IPS DF 6.9 (cell line): ENCODE measurements at regions not wholly inside any gene's neighbourhood (a gene's known extent, or its start where the extent isn't known, plus 50 kb on each side); places are given as distances from the start of the nearest gene placed in this dataset.

Experiments used
- DNase-seq: peaks from one replicate; pipeline ENCODE4 v3.0.0-alpha.2; 2013; ENCODE audit warnings: low read depth, low spot score
- H3K27ac ChIP-seq: one replicate; pipeline ENCODE4 v1.5.1; 2013; ENCODE audit warnings: low read length, control low read depth
- H3K27me3 ChIP-seq: 2 replicates; pipeline ENCODE4 v1.6.1; 2013; ENCODE audit warnings: mild to moderate bottlenecking, low read length; ENCODE audit not compliant: control insufficient read depth, insufficient read depth
- H3K36me3 ChIP-seq: 2 replicates; pipeline ENCODE4 v1.6.1; 2013; ENCODE audit warnings: low read length; ENCODE audit not compliant: control insufficient read depth, insufficient read depth
- H3K4me1 ChIP-seq: 2 replicates; pipeline ENCODE4 v1.6.1; 2013; ENCODE audit warnings: low read length; ENCODE audit not compliant: control insufficient read depth, insufficient read depth
- H3K4me3 ChIP-seq: 2 replicates; pipeline ENCODE4 v1.5.1; 2013; ENCODE audit warnings: mild to moderate bottlenecking, low read length
- H3K9me3 ChIP-seq: 2 replicates; pipeline ENCODE4 v1.6.1; 2013; ENCODE audit warnings: low read length, inconsistent platforms; ENCODE audit not compliant: control insufficient read depth, insufficient read depth
- WGBS: extraction: QIAGEN DNeasy Blood & Tissue Kit; methylation state at CpG from one replicate; pipeline ENCODE4 v1.1.7; 2013; ENCODE audit warnings: mixed read lengths, missing lambda C conversion rate; ENCODE audit not compliant: insufficient read length, insufficient coverage; 5-methylcytosine and 5-hydroxymethylcytosine counted together

DNA sequence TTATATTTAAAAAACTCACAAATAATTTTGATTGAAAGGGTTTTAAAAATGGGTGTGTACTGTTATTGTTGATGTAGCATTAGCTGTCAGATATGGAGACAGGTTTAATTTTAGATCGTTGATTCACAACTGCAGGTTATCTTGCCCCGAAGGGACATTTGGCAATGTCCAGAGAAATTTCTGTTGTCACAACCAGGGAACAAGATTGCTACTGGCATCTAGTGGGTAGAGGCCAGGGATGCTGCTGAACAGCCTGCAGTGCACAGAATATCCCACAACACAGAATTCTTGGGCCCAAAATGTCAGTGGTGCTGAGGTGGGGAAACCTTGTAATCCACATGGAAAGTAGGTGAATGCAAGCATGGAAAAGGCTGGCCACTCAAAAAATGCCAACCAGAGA is 114.9 kb downstream of the MAGEB17 start:
- DNase-seq: no peak
- Histone ChIP-seq H3K9me3 (no peaks in the 10 kb centered on the region), H3K4me1 (no peaks in the 10 kb centered on the region), H3K27me3 (no peaks in the 10 kb centered on the region), H3K27ac (no peak overlapping the region), H3K4me3 (no peak overlapping the region), H3K36me3 (no peaks in the 10 kb centered on the region)
- WGBS: no CpG with 5 or more reads among the region's 2 CpGs

DNA sequence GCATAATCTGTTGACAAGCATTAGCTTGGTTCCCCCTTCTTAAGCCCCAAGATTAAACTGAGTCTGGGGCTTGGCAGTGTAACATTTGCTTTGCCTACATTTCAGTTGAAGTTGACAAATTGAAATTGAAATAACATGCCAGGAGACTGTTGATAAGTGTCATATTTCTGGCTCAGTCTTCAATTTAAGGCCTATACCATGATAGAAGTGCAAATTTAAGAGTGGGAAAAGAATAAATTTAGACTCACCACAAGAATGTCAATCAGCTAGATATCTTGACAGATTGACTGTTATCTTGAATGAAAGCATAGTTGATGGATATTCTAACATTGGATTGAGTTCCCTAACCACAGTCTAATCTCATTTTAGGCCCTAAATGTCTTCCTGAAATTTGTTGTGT is 117.6 kb downstream of the MAGEB17 start:
- no peak for DNase-seq
- Histone ChIP-seq H3K36me3 (no peaks in the 10 kb centered on the region), H3K4me3 (no peak overlapping the region), H3K27ac (no peak overlapping the region), H3K4me1 (no peaks in the 10 kb centered on the region), H3K9me3 (no peaks in the 10 kb centered on the region), H3K27me3 (no peaks in the 10 kb centered on the region)

DNA sequence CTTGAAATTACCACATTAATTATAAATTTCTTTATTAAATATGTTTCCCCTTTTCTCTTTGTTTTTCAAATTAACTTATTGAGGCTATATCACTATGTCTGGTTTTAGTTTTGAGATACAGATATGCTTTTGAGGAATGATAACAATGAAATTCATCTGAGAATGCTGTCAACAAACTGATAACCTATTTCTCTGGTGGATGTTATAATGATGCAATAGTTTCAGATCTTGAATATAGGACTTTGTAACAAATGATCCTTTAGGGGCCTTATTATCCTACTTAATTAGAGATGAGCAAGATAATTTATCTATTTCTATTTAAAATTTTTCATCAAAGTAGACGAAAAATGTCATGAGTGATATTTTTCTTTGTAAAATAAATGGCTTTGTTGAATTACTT is 123.7 kb downstream of the MAGEB17 start:
- Histone ChIP-seq H3K4me3 (no peak overlapping the region), H3K27me3 (no peaks in the 10 kb centered on the region), H3K27ac (no peak overlapping the region), H3K36me3 (no peaks in the 10 kb centered on the region), H3K4me1 (no peaks in the 10 kb centered on the region), H3K9me3 (no peaks in the 10 kb centered on the region)
- WGBS: no CpG with 5 or more reads among the region's 1 CpG
- no peak for DNase-seq

DNA sequence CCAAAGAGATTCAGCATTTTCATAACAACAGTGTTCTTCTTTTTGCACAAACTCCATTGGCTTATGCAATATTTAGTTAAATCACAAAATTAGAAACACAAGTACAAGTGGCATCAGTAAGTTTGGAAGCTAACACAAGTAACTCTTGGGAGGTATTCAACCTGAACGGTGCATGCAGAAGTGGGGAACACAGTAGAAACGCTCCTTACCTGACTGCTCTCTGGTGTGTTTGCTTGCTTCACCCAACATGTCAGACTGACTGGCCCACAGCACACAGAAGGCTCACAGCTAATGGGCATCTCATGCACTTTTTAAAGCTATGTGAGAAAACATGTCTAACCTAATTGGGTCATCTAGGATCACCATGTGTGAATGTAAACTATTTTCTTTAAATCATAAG is 133.6 kb downstream of the MAGEB17 start:
- Histone ChIP-seq H3K4me1 (no peaks in the 10 kb centered on the region), H3K27ac (no peak overlapping the region), H3K4me3 (no peak overlapping the region), H3K9me3 (no peaks in the 10 kb centered on the region), H3K27me3 (no peaks in the 10 kb centered on the region), H3K36me3 (no peaks in the 10 kb centered on the region)
- DNase-seq: no peak
- no CpG with 5 or more reads among the region's 2 CpGs for WGBS

DNA sequence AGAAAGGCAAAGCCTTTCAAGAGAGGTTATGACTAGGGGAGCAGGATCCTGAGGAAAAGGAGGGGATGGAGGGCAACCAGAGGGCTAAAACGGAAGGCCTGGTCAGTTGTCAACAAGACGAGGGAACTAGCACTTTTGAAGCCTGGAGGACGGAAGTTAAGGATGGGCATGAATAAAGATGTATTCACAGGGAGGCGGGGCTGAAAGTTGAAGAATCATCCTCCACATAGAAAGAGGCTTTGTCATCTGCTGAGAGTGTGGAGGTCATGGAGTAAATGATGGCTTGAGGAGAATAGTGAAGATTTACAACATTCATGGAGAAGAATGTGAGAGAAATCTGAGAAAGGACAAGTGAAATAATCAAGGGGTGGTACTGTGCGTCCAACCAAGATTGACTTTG is 137.5 kb downstream of the MAGEB17 start:
- no peak overlapping the region for H3K4me3 ChIP-seq
- no peaks in the 10 kb centered on the region for H3K4me1 ChIP-seq
- no peak overlapping the region for H3K27ac ChIP-seq
- H3K36me3 ChIP-seq: no peaks in the 10 kb centered on the region
- no CpG with 5 or more reads among the region's 5 CpGs for WGBS
- DNase-seq: no peak
- no peaks in the 10 kb centered on the region for H3K9me3 ChIP-seq
- no peaks in the 10 kb centered on the region for H3K27me3 ChIP-seq

DNA sequence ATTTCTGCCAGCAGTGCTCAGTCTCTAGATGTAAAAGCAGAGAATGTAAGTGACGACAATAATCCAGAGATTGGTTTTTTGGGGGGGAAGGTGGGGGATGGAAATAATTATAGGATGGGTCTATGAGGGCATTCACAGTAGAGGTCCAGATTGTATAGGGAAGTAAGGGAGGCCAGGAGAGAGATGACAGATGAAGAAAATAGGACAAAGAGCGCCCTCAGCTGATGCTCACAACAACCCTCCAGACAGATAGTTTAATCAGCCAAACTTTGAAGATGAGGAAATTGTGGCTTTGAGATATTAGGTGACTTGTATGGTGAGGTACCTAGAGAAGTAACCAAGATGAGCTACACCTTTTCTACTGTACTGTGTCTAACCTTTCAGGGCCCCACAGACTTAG is 137.9 kb downstream of the MAGEB17 start:
- WGBS: 100% methylated on average over 1 of the region's 2 CpGs
- Histone ChIP-seq H3K9me3 (no peaks in the 10 kb centered on the region), H3K27ac (no peak overlapping the region), H3K27me3 (no peaks in the 10 kb centered on the region), H3K36me3 (no peaks in the 10 kb centered on the region), H3K4me1 (no peaks in the 10 kb centered on the region), H3K4me3 (no peak overlapping the region)
- no peak for DNase-seq

DNA sequence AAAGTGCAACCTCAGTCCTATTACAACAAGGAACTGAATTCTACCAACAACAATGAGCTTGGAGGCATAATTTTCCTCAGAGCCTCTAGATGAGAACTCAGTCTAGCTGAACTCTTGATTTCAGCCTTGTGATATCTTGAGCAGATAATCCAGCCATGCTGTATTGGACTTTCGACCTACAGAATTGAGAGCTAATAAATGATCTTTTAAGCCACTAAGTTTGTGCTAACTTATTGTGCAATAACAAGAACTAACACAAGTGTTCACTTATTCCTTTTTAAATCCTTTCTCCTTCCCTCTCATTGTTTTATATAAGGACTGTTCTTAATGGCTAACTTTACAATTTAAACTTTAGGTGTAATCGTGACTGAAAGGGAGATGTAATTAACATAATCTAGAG is 140.7 kb downstream of the MAGEB17 start:
- Histone ChIP-seq H3K36me3 (no peaks in the 10 kb centered on the region), H3K4me3 (no peak overlapping the region), H3K4me1 (no peaks in the 10 kb centered on the region; the same call in 1 of the 2 replicates), H3K27ac (no peak overlapping the region), H3K27me3 (no peaks in the 10 kb centered on the region), H3K9me3 (no peaks in the 10 kb centered on the region)
- no peak for DNase-seq
- no CpG with 5 or more reads among the region's 2 CpGs for WGBS

DNA sequence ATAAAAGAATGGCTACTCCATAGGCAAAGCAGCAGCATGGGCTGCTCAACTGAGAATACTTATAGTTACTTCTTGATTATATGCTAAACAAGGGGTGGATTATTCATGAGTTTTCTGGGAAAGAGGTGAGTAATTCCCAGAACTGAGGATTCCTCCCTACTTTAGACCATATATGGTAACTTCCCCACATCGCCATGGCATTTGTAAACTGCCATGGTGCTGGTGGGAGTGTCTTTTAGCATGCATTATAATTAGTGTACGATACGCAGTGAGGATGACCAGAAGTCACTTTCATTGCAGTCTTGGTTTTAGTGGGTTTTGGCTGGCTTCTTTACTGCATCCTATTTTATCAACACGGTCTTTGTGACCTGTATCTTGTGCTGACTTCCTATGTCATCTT is 141.5 kb downstream of the MAGEB17 start:
- Histone ChIP-seq H3K9me3 (no peaks in the 10 kb centered on the region), H3K27ac (no peak overlapping the region), H3K36me3 (no peaks in the 10 kb centered on the region), H3K4me1 (no peaks in the 10 kb centered on the region; the same call in 1 of the 2 replicates), H3K4me3 (no peak overlapping the region), H3K27me3 (no peaks in the 10 kb centered on the region)
- WGBS: no CpG with 5 or more reads among the region's 4 CpGs
- no peak for DNase-seq

DNA sequence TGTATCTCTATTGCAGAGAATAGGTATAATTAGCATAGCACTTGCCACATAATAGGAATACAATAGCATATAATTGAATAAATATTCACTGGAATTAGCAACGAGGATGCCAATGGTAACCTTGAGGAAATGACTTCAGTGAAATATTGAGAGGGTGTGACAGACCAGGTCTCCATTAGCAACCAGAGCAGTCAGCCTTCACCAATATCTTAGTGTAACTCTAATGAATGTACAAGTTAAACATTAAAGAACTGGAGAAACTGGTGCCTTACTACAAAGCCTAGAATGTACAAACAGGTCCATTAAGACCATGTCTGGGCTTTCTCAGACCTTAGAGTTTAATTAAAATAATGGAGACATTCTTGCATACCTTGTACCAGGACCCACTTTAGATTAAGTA is 143.0 kb downstream of the MAGEB17 start:
- no peaks in the 10 kb centered on the region for H3K27me3 ChIP-seq
- H3K4me1 ChIP-seq: no peaks in the 10 kb centered on the region; the same call in 1 of the 2 replicates
- no peak overlapping the region for H3K27ac ChIP-seq
- DNase-seq: no peak
- no peaks in the 10 kb centered on the region for H3K36me3 ChIP-seq
- no CpG with 5 or more reads among the region's 1 CpG for WGBS
- H3K9me3 ChIP-seq: no peaks in the 10 kb centered on the region
- H3K4me3 ChIP-seq: no peak overlapping the region

DNA sequence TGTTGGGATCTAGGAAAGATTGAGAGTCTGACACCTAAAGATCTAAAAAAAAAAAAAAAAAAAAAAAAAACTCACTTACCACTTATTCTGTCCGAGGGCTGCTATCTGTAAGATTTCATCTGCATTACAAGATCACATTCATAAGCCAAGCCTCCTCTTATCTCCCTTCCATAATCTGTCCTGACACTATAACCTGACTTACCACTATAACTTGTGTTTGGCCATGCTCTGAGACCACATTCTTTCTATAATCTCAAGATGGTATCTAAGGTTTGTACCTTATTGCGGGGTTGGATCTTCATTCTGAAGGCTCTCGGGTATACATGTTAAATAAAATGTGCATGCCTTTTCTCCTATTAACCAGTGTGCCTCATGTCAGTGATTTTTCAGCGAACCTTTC is 144.4 kb downstream of the MAGEB17 start:
- no CpG with 5 or more reads among the region's 4 CpGs for WGBS
- DNase-seq: no peak
- no peak overlapping the region for H3K27ac ChIP-seq
- H3K4me3 ChIP-seq: no peak overlapping the region
- H3K9me3 ChIP-seq: no peaks in the 10 kb centered on the region
- no peaks in the 10 kb centered on the region for H3K27me3 ChIP-seq
- no peaks in the 10 kb centered on the region; the same call in 1 of the 2 replicates for H3K4me1 ChIP-seq
- no peaks in the 10 kb centered on the region for H3K36me3 ChIP-seq

DNA sequence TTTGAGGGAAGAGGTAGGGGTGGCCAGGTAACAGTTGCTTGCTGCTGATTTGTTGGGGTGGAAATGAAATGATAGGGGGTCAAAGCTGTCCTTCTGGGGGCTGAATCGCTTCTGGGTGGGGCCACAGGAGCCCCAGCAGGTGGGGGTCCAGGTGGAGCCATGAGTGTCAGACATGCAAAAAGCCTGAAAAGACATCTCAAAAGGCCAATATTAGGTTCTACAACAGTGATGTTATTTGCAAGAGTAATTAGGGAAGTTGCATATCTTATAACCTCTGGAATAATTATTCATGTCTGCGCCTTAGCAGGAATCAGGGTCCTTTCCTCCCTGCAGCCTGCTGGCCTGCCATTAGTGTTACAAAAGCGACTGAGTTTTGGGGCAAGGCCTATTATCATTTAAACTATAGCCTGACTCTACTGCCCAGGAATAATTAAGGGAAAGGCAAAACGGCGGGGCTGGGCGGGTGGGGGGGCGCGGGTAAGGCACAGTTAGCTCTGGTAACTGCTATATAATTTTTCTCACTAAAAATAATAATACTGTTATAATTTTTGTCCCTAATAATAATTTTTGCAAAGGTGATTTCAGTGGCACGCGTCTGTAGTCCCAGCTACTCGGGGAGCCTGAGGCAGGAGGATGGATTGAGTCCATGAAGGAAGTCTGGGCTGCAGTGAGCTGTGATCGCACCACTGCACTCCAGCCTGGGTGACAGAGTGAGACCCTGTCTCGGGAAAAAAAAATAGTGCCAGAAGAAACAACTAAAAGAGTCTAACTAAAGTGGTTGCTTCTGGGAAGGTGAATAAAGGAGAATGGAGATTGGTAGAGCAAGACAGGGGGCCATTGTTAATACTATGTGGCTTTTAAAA is 145.7 kb downstream of the MAGEB17 start:
- Histone ChIP-seq H3K36me3 (no peaks in the 10 kb centered on the region), H3K9me3 (no peaks in the 10 kb centered on the region), H3K27me3 (no peaks in the 10 kb centered on the region), H3K4me1 (no peaks in the 10 kb centered on the region; the same call in 1 of the 2 replicates), H3K4me3 (no peak overlapping the region), H3K27ac (no peak overlapping the region)
- WGBS: no CpG with 5 or more reads among the region's 13 CpGs
- DNase-seq: no peak
